HG03139 (cell line): ENCODE measurements at regions not wholly inside any gene's neighbourhood (a gene's known extent, or its start where the extent isn't known, plus 50 kb on each side); places are given as distances from the start of the nearest gene placed in this dataset.
"Not testable (repeated sequence)": the region's sequence is repeated elsewhere in the genome, so short reads cannot be mapped to it uniquely, and the experiment has no call there.

Source experiments
- ATAC-seq: cut with Tn5 transposase; IDR thresholded peaks from one replicate; pipeline ENCODE4 v1.9.1; 2021; ENCODE audit not compliant: unreplicated experiment

DNA sequence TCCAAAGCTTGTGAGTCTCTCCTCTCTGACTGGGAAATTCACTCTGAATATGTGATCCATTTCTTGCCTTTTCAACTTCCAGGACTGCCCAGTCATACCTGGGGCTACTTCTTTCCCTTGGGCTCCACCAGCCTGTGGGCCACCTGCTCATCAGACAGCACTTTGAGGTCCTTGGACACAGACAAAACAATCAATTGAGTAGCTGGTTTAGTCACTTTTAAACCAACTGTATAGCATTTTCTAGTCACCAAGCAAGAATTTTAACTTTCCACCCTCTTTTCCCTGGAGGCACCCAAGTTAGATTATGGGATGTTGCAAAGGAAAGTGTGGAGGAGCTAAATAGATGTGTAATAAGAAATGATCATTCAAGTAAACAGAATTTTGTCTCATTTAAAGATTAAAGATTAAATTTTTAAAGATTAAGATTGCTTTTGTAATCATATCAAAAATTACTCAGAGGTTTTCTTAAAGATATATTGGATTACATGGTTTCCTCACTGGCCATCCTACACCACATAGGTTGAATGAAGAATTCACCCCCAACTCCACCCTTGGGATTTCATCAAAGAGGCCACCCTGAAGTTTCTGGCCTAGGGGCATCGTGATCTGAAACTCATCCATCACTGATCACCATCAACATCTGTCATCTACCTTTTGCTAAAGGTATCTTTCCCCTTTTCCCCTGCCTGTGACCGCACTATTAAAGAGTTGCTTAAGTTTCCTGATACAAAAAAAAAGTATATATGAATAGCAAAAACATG is 219.2 kb upstream of the NR5A2 start:
- no peak for ATAC-seq

DNA sequence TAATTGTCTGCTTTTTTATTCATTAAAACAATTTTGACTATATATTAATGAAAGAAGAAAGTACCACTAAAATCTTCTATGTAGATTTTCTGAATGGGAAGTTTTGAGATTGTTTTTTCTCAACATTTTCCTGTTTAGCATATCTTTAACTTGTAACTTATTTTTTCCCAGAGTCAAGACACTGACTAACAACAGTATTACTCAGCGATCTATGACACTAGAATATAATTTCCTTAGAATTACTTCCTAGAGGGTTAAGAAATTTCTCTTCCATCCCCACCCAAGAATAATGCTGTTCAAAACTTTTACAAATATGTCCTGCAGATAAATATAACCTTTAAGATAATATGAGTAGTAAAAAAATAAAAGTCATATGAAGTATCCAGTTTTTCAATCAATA is 218.2 kb upstream of the NR5A2 start:
- no peak for ATAC-seq

DNA sequence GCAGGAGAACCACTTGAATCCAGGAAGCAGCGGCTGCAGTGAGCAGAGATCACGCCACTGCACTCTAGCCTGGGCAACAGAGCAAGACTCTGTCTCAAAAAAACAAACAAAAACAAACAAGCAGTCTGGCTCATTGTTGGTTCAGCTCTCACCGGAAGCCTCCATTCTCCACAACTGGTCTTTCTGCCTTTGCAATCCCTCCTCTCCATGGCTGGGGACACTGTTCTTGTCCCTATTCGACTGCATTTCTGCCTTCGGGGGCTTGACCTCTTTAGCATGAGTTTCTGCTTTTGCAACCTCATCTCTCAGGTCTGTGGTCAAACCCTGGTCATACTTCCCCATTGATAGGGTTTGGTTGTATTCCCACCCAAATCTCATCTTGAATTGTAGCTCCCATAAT is 216.3 kb upstream of the NR5A2 start:
- ATAC-seq, result no peak

DNA sequence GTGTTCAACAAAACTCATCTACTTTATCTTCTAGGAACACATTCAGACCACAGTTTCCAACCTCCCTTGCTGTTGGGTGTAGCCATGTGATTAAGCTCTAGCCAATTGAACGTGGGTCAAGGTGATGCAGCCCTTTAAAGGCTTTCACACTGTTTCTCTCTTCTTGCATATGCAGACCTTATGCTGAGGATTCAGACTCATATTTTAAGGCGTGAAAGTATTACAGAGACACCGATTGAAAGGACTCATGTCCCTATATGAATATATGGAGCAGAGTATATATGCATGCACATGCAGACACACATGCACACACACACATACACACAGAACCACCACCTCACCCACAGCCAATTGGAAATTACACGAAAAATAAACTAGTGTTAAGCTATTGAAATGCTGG is 214.3 kb upstream of the NR5A2 start:
- no peak for ATAC-seq

DNA sequence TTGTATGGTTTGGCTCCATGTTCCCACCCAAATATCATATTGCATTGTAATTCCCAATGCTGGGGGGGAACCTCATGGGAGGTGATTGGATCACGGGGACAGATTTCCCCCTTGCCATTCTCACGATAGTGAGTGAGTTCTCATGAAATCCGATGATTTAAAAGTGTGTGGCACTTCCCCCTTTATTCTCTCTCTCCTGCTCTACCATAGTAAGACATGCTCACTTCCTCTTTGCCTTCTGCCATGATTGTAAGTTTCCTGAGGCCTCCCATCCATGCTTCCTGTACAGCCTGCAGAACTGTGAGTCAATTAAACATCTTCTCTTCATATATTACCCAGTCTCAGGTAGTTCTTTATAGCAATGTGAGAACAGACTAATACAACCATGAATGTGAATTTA is 211.6 kb upstream of the NR5A2 start:
- no peak for ATAC-seq

DNA sequence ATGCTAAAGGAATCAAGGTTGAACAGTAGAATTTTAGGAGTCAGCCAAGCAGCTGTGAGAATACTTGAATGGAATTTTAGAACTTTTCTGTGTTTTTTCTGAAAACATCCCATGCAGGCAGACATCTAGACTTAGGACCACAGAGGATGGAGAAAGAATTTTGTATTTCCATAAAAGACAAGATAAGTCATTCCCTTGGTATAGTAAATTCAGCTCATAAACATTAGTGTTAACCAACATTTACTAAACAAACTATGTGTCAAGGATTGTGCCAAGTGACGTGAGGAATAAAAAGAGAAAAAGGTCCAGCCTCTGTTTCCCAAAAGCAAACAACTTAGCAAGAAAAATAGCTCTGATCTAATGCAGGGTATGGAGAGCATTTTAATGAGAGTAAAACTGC is 210.2 kb upstream of the NR5A2 start:
- ATAC-seq, result no peak

DNA sequence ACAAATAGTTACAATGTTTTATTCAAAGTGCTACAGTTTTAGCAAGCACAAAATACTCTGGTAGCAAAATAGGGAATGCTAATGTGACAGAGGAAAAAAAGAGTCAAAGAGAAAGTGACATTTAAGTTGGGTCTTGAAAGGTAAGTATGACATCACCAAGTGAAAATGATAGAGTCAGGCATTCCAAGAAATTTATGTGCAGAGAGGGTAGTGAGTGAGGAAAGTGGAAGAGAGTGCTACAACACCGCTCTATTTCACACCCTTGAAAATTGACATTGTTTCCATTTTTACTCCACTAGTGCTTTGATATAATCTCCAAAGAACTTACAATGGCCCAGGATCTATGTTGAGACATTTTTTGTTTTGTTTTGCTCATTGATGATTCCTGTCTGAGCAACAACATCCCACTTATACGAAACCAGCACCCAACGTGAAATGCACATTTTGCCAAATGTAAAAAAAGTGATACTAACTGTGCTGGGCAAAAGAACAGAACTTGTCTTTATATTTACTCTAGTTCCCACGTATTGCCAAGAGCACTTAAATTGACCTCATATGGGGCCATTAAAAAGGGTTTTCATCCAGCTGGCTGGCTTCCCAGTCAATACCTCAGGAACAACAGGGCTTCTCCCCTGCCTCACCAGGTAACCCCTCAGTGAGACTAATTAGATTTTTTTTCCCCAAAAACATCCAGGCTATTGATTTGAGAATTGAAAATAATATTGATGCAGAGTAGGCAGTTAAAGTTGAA is 206.3 kb upstream of the NR5A2 start:
- no peak for ATAC-seq

DNA sequence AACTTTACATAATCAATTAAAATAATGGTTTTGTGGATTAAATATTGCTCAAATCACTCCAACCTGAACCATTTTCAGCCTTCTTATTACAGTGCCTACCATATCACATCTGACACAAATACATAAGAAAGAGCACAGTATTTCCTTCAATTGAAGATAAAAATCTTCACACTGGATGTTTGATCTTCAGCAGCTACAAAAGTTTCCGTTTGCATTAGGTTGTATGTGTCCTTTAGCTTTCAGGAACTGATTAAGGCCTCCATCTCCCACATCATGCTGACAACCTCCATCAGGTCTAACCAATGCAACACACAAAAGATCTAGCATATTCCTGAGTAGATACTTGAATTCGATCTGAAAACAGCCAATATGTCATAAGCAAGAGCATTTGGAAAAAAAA is 195.1 kb upstream of the NR5A2 start:
- ATAC-seq, result no peak

DNA sequence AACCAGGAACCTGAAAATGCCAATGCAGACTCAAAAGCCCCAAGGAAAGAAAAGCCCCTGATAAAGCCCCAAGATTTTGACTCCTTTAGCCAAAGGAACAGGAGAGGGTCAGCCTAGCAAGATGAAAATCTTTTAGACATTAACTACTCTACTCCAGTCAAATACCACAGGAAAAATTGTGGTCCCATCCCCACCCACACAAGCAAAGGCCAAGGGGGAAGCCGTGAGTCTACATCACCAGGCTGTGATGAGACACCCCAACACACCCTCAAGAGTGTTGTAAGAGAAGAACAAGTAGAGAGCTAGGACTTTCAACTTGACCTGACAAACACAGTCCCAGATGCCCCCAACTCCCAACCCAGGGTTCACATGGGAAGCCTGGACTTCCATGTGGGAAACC is 192.8 kb upstream of the NR5A2 start:
- no peak for ATAC-seq

DNA sequence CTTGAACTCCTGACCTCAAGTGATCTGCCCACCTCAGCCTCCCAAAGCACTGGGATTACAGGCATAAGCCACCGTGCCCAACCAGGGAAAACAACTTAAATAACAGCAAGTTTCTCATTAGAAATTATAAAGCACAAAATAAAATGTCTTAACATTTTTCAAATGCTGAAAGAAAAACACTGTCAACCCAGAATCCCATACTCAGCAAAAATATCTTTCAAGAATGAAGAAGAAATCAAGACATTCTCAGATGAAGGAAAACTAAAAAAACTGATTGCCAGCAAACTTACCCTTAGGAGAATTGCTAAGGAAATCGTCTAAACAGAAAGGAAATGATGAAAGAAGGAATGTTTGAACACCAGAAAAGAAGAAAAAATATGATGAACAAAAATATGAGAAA is 191.1 kb upstream of the NR5A2 start:
- ATAC-seq, result no peak

DNA sequence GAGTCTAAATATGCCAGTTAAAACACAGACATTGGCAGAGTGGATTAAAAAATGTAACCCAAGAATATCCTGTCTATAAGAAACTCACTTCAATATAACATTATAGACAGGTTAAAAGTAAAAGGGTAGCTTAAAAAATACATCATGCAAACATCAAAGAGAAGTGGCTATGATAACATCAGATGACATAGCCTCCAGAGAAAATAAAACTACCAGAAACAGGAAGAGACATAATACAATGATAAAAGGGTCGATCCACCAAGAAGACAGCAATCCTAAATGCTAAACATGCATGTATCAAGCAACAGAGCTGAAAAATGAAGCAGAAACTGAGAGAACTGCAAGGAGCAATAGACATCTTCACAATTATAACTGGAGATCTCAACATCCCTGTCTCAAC is 190.2 kb upstream of the NR5A2 start:
- ATAC-seq, result no peak

DNA sequence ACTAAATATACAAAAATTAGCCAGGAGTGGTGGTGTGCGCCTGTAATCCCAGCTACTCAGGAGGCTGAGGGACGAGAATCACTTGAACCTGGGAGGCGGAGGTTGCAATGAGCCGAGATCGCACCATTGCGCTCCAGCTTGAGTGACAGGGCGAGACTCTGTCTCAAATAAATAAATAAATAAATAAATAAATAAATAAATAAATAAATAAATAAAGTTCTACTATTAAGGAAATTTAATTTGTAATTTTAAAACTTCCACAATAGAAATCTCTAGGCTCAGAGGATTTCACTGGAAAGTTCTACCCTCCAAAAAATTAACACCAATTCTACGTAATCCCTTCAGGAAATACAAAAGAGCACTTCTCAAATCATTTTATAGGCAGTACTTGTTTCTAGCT is 187.9 kb upstream of the NR5A2 start:
- not testable (repeated sequence) for ATAC-seq

DNA sequence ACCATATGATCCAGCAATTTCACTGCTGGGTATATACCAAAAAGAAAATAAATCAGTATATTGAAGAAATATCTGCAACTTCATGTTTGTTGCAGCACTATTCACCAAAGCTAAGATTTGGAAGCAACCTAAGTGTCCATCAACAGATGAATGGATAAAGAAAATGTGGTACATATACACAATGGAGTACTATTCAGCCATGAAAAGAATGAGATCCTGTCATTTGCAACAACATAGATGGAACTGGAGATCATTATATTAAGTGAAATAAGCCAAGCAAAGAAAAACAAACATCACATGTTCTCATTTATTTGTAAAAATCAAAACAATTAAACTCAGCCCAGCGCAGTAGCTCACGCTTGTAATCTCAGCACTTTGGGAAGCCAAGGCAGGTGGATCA is 184.4 kb upstream of the NR5A2 start:
- not testable (repeated sequence) for ATAC-seq

DNA sequence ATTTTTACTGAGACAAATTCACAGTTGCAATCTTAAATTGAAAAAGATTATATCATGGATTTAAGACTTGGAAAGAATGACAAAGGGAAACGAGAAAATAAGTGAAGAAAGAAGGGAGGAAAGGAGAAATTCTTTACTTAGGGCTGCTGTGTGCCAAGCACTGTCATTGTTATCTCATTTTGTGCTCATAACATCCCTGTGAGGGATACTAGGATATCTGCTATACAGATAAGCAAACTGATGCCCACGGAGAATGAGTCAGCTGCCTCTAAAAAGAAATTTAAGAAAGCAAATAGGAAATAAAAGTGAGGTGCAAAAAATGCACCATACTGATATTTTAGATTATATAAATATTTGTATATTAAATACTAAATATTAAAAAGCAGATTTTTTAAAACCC is 183.6 kb upstream of the NR5A2 start:
- no peak for ATAC-seq

DNA sequence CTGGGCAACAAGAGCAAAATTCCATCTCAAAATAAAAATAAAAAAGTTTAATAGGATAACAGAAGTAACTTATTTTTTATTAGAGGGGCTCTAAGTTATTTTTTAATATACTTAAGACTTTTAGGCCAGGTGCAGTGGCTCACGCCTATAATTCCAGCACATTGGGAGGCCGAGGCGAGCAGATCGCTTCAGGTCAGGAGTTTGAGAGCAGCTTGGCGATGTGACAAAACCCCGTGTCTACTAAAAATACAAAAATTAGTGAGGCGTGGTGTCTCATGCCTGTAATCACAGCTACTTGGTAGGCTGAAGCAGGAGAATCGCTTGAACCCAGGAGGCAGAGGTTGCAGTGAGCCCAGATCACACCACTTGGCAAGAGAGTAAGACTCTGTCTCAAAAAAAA is 180.5 kb upstream of the NR5A2 start:
- no peak for ATAC-seq

DNA sequence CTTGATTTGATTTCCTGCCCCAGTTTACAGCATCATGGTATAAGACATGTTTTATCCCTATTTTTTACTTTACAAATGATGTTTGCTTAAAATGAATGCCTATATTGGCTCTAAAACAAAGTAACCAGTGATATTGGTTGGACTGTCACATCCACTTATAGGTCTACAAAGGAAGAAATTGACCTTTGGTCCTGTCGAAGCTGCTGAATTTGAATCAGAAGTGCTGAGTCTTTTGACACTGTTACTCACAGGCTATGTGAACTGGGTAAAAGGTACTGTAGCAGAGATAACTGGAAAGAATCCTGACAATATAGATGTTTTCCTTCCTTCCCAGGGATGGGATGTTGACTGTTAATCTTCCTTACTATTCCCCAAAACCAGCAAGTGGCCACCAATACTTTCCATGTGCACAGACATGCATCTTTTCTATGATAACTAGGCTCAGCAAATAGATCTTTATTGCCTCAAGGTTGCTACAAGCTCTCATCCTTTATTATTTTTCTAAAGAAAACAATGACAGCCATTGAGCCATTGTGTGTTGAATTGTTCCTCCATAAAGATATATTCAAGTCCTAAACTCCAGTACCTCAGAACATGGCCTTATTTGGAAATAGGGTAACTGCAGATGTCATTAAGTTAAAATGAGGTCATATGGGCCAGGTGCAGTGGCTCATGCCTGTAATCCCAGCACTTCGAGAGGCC is 175.9 kb upstream of the NR5A2 start:
- no peak for ATAC-seq

DNA sequence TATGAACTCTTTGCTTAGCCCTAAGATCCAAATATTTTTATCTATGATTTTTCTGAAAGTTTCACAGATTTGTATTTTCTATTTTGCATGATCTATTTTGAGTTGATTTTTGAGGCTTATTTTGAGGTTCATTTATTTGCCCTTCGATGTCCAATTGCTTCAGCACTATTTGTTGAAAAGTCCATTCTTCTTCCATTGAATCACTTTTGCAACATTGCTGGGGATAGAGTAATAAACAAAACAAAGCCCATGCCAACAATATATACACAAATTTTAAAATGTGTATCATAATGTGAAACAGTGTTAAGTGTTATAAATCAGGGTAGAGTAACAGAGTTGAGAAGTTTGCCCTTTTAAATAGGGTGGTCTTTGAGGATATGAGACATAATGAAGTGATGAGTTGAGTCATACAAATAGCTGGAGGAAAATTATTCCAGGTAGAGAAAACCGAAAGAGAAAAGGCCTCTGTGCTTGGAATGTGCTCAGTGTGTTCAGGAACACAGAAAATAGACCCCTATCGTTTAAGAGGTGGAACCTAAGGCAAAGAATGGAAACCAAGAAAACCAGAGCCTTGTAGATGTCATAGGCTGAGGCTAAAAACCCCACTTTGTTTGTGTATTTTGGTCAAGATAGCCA is 172.7 kb upstream of the NR5A2 start:
- ATAC-seq, result no peak

DNA sequence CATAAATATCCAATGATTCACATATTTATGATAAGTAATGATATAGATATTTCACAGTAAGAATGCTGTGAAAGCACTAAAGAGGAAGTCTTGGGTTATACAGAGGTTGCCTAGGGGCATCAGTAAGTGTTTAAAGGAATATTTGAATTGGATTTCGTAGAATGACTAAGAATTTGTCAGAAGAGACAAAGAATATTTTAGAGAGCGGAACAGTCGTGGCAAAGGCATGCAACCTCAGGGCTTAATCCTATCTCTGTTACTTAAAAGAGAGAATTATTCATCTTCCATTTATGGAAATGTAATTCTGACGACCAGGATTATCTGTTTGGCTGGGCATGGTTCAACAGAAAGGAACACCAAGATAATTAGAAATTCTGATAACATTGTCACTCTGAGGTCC is 171.9 kb upstream of the NR5A2 start:
- ATAC-seq, result no peak

DNA sequence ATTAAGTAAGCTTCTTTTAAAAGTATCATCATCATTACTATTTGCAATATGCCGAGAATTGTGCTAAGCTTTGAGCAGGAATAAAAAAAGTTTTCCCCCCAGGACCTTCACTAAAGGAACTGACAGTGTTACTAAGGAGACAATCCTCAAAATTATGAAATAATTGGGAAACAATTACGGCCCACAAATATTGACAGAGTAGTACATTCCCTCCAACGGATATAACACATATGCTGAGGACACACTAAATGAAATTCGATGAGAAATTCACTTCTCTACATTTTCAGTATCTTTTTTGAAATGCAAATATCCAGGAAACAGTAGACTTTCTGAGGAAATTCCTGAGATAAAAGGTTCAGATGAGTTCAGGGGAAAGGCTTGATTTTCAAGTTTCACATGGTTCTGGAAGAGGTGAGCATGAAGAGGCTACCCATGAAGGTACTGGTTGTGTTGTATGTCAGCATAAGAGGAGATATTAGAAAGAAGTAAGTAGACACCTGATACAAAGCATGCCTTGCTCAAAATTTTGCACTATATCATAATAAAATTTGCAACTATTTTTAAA is 171.2 kb upstream of the NR5A2 start:
- no peak for ATAC-seq

DNA sequence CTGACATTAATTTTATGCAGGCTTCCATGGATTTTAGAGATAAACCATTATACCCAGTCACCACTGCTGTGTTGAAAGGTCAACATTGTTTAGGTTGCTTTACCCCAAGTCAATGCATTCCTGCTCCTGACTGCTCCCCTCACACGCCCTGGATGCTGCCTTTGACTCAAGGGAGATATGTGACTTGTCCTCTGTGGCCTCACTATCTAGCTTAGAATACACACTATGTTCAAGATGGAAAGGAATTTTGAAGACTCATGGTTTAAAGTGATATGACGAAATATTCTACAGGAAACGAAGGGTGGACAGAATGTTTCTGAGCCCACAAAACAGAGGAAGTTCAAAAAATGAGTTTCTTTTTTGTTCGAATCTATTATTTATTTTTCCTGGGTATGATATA is 170.4 kb upstream of the NR5A2 start:
- no peak for ATAC-seq

DNA sequence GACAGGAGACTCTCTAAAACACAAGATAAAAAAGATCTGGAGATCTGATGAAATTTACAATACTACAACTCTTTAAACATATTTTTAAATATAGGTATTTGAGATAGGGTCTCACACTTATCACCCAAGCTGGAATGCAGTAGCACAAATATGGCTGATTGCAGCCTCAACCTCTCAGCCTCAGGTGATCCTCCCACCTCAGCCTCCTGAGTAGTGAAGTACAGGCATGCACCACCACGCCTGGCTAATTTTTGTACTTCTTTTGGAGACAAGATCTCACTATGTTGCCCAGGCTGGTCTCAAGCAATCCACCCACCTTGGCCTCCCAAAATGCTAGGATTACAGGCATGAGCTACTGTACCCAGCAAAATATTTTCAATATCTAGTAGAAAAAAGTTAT is 170.0 kb upstream of the NR5A2 start:
- no peak for ATAC-seq
